ENCODE measurements at regions not wholly inside any gene's neighbourhood (a gene's known extent, or its start where the extent isn't known, plus 50 kb on each side); places are given as distances from the start of the nearest gene placed in this dataset.

DNA sequence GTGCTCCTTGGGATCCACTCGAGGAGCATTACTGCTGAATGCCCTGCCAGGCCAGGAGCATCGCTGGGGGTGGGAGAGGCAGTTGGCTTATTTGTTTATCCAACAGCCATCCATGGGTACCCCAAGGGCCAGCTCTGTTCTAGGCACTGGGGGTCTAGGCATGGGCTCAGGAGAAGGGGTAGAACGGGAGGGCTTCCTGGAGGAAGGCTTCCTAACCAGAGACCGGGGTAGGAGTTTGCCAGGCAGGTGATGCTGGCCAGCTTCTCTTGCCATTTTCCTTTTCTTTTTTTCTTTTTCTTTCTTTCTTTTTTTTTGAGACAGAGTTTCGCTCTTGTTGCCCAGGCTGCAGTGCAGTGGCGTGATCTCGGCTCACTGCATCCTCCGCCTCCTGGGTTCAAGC, 241.0 kb downstream of the SEC14L1 start:
- DNase-seq = no peak

DNA sequence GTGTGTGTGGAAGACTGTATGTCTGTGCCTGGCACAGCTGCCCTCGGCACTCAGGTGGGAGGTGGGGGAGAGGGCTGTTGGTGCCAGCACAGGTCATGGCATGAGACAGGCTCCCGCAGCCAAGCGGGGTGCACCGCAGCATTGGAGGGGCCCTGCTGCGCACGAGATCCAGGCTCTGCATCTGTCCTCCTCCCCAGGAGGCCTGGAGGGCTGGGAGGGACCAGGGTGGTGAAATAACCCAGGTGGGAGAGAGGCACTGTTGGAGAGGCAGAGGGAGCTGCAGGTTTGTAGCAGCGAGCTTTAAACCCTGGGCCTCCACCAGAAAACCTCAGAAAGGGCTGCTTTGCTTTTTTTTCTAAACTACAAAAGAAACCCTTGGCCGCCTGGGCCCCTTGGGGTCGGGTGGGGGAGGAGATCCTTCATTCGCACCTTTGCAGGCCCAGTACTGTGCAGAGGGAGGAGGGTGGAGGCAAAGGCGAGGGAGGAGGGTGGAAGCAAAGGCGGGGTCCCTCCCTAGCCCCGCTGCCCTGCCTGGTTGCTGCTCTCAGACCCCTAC, 241.7 kb downstream of the SEC14L1 start:
- no peak for DNase-seq

DNA sequence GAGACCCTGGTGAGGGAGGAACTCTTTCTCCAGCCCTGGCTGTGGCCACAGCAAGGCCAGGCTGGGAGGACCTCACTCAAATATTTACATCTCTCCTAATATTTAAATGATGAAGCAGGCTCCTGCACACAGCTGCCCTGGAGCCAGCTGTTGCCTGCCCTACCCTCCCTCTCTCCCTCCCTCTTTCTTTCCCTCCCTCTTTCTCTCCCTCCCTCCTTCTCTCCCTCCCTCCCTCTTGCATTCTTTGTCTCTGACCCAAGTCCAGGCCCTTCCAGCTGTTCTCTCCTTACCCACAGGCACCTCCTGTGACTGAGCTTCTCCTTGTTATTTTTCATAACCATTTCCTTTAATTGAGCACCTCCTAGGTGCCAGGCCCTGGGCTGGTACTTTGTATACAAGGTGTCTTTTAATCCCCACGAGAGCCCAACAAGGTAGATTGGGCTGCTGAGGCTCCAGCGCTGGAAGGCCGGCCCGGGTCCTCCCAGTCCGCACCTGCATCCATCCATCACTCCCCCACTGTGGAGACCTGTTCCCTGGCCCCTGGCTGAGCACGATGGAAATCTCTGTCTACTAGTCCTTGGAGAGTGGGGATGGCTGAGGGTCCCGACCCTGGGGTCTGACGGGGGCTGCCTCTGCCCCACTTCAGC, 242.3 kb downstream of the SEC14L1 start:
- DNase-seq = no peak

DNA sequence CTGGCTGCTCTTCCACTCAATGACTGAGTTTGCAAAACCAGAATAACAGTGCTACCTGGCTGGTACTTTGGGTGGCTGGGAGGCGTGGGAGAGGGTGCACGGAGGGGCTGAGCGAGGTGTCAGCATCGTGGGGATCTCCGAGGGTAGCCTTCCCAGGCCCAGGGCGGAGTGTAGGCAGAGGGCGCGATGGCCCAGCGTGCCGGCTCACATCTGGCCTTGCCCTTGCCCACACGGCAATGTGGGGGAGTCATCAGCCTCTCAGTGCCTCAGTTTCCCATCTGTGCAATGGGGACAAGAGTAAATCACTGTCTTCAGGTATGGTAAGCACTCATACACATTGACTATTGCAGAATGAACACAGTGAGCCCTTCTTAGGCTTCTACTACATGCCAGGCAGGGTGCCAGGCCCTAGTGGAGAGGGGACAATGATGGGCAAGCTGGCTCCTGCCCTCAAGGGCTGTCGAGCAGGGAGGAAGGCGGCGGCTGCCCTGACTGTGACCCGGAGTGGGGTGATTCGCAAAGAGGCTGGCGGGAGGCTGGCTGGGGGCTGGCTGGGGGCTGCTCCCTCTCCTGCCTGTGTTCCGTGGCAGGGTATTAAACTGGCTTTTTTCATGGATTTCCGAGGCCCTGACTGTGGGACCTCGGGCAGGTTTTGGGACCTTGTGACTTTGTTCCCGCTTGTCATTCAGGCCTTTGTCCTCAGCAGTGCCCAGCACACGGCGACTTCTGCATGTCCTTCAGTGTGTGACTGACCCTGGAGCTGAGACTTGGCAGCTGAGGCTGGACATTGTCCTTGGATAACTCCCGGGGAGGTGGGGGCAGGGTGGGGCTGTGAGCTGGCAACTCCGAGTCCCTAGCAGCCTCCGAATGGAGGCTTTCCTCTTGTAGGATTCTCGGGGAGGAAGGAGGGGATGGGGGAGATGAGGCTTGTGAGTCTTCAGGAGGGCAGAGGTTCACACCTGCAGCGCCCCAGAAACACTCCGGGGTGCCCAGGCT, 243.1 kb downstream of the SEC14L1 start:
- peak; percentile 92 for DNase-seq

DNA sequence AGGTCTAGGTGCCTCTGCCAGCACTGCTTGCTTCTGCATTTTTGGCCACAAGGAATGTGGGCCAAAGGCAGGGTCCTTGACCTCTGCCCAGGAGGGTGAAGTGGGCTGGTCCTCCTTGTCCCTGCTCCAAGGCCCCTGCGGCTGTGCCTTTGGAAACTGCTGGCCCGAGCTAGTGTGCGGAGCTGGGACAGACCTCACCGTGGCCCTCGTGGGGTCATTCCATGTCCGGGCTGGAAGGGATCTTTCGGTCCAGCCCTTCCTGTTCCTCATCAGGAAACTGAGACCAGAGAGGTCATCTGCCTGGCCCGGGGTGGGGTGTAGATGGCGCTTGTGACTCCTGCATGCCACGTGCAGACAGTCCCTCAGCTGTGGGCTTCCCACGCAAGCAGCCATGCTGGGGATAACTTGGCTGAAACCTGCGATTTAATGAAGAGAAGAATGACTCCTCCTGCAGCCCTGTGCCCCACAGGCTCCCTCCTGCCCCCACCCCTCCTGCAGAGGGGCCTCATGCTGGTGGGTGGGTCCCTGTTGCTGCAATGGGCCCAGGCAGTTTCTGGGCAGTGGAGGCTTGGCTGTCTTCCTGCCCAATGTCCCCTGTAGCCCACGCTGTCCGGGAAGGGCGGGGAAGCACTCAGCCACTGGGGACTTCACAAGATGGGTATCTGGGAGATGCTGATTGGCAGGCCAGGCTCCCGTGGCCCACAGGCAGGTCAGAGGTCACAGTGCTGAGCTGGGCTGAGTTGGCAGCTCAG, 245.2 kb downstream of the SEC14L1 start:
- no peak for DNase-seq

DNA sequence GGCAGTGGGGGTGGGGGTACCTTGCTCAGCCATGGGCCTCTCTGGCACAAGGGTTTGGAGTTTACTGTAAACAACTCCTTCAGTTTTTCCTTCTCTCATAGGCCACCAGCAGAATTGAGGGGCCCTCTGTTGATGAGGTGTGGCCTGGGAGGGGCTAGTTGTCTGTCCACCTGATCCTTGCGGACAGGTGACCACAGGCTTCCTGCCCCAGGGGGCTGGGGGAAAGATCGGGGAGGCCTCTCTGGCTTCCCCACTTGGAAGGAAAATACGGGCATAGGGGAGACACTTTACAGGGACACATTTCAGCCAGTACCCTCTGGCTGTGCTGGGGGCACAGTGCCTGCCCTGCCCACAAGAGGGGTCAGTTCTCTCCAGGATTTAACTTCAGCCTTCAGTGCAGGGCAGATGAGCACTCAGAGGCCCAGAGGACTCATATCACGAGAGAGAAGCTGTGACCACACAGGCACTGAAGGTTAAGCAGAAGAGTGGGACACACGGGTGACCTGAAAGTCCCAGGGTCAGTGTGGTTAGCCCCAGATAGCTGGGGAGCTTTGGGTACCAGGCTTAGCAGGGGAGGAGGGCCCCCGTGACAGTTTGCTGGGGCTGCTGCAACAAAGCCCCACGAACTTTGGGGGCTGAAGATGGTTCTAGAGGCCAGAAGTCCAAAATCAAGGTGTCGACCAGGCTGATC, 245.9 kb downstream of the SEC14L1 start:
- DNase-seq = no peak

DNA sequence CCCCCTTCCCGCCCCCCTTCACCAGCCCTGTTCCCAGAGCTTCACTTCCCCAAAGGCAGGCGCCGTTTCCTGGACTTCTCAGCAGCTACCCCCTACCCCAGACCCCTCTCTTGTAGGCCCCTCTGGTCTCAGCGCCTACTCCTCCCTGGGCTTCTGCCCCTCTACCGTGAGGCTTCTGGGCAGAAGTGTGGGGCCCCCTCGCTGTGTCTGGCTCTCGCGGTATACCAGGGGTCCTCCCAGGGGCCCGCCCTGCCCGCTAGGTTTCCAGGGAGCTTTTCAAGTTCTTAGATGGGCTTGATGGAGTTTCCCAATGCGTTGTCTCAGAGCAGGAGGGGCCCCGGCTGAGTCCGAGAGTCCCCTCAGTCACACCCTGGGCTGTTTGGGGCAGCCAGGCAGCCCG, 247.1 kb downstream of the SEC14L1 start:
- DNase-seq = no peak

DNA sequence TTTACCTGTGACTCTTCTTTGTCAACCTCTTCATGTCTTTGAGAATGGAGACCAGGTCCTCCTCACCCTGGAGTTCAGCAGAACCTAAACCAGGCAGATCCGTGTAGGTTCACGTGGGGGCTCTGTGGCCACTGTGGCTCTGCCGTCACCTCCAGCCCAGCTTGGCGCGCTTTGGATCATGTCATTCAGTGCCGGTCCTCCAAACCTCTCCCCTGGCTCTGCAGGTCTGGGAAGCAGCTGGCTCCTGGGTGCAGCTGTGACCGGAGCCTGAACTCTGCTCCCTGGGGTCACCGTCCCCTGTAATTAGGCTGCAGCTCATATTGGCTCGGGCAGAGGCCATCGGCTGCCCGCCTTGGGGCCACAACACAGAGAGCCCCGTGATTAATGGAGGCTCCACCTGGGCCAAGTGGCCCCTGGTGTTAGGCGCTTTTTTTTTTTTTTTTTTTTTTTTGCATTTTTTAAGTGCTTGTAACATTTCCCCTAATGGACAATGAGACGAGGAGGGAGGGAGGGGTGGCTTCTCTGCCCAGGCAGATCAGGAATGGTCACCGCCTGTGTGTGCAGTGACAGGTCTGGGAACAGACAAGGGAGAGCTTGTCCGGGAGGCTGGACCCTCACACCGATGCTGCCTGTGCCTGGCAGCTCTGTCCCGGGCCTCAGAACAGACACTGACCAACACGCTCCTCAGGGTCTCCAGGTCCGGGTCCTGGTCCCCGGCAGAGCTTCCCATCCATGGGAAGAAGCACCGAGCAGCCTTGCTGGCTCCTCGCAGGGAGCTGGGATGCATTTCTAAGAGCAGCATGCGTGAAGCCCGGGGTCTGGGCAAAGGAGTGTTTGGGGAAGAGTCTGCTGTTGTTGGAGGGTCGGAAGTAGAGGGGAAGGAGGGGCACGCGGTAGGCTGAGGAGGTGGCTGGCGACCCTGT, 247.9 kb downstream of the SEC14L1 start:
- DNase-seq = no peak

DNA sequence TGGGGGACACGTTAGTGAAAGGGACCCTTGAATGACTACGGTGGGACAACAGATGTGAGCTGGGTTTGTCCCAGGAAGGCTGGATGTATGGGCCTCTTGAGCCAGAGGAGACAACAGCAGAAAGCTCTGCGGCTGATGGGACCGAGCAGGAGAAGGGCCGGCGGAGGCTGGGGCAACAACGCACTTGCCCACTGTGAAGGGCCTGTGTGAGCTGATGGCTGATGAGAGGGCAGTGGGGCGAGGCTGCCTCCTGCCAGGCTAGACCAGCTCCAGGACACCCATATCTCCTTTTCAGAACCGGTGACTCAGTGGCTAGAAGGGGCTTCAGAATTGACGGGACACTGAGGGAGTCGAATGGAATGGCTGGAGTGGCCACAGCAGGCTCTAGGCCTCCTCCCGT, 250.1 kb downstream of the SEC14L1 start:
- no peak for DNase-seq

DNA sequence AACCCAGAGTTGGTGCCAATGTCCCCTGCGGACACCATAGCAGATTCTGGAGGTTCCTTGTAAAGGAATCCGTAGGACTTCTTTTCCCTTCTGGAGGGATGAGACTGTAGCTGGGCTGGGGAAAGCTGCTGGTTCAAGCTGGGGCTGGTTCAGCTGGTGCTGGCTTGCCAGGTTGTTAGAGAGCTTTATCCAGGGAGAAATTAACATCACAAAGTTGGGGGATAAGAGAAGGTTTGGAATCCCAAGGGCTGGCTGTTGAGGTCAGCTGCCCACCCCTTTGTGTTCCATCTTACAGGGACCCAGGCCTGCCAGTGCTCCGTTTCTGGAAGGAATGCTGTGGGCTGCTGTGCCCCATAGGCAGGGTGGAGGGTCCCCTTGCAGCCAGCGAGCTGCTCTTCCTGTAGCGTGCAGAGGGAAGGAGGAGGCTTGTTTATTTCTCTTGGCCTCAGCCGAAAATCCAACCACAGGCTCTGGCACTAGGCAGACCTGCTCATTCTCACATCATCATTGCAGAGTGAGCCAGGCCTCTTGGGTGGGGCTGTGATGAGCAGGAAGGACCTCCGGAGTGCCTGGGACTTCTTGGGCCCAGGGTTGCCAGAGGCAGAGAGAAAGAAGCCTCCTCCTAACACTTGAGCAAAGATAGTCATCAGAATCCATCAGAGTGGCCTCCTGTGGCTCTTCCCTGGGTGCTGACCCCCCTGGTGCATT, 251.1 kb downstream of the SEC14L1 start:
- DNase-seq = no peak

DNA sequence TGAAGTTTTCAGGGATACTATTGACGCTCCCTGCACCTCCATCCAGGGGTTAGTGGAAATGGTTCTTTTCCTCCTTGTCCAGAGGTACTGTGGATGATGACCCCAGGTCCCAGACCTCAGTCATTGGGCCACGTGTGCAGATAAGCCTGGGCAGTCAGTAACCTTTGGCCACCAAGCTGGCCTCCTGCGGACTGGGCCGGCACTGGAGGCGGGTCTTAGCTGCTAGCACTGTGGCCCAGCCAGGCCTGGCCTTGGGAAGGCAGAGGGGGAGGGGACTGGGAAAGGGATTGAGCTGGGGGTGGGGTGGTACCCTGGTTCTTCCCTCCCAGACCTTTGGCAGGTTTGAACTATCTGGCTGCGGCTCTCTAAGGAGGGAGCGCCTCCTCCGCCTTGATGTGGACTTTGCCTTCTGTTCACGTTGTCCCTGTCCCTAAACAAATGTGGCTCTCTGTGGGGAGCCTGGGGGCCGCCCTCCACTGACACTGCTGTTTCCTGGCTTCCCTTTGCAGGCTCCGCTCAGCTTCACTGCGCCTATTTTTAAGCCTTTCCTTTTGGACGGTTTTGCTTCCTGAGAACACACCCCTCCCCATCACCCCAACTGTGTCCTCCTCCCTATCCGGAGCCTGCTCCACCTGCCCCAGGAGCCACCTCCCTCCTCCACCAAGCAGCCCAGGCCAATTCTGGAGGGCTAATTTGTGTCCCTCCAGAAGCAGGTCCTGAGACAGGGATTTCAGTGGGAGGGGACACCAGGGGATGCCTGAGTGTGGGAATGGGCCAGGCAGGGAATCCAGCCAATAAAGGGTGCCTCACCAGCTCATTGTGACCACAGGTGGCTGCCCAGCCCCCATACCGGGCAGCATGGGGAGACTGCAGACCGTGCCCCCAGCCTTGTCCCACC, 251.9 kb downstream of the SEC14L1 start:
- no peak for DNase-seq

DNA sequence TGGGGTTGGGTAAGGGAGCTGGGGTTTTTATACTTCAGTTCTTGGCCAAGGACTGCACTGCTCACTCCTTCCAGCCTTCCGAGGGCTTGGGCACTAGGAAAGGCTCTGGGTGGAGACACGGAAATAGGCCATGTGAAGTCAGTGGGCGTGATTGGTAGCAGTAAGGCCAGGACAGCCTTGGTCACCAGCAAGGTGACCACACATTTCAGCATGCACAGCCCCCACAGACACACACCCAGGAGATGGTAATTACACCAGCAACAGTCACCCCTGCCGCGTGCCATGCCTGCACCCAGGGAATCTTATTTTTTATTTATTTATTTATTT, 252.5 kb downstream of the SEC14L1 start:
- DNase-seq = no peak

DNA sequence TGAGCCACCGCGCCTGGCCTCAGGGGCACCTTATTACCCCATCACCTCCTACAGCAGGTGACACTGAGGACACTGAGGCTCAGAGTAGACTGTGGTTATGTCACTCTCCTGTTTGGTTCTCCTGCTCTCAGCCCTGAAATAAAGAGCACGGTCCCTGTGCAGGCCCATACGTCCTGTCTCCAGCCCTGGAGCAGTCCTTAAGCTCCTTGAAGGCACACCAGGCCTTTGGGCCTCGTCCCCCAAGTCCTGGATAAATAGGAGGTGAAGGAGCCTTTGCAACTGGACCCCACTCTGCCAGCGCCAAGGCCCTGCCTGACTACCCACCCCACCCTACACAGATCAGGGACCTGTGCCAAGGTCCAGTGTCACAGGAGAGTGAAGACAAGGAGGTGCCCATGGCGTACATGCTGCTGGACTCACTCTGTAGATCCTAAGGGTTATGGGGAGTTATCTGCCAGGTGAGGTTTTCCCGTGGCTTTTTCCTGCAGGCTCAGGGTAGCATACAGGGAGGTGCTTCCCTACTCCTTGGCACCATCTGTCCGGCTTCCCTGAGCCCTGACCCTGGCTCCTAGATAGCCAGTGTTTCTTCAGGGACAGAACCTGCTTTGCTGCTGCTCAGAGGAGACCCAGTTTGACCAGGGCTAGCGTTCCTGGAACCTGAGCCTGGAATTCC, 253.2 kb downstream of the SEC14L1 start:
- no peak for DNase-seq

DNA sequence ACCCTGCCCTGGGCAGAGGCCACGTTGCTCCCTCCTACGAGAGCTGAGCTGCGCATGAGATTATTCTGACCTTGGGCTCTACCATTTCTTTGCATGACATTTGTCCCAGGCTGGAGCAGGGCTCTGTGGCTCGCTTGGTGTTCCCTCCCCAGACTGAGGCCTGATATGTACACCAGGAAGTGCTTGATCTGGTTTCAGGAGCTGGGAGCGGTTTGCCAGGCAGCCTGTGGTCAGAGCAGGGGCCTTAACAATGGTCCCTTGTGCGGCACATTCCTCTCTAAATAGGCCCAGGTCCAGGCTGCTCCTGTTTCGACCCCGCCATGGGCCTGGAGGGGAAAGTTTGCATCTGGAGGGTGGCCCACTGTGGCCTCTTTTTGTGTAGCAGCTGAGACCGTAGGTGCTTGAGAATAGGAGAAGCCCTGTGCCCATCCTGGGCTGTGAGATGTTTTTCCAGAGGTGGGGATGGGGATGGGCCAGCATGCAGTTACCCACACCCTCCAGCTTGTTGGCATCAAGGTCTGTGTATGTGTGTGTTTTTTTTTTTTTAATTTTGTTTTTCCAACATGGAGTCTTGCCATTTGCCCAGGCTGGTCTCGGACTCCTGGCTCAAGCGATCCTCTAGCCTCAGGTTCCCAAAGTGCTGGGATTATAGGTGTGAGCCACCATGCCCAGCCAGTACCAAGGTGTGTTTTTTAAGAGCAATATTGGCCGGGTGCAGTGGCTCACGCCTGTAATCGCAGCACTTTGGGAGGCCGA, 253.9 kb downstream of the SEC14L1 start:
- no peak for DNase-seq

DNA sequence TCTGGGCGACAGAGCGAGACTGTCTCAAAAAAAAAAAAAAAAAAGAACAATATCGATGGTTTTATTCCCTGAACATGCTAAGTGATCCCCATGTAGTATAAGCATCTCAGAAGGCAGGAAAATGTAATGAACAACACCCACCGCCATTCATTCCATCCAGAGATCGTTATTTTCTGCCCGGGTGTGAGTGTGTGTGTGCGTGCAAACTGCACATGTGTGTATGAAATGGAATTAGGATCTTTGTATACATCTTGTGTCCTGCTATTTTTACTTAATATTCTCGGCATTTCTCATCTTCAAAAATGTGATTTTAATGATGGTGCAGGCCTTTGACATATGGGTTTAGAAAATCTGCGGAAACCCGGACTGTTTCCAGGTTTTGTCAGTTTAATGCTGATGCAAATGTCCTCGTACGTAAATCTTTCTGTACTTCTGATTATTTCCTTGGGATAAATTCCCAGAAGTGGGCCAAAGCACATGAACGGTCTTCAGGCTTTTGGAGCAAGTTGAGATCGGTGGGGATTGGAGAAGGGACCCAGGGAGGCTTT, 254.8 kb downstream of the SEC14L1 start:
- DNase-seq = no peak

DNA sequence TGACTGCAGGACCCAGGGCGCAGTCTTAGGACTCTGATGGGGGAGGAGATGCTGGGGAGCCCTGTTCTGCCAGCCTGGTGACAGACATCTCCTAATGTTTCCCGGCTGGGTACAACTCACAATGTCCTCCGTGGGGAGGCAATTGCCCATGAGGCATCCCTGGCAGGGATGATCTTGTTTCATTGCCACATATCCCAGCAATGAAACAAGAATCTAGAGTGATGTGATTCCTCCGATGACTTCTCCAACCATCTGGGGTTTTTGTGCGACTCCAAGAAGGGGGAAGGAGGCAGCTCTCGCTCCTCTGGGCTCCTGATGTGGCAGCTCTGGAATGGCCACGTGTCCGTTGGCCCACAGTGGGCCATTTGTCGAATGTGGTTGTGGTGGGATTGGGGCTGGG, 255.8 kb downstream of the SEC14L1 start:
- no peak for DNase-seq

DNA sequence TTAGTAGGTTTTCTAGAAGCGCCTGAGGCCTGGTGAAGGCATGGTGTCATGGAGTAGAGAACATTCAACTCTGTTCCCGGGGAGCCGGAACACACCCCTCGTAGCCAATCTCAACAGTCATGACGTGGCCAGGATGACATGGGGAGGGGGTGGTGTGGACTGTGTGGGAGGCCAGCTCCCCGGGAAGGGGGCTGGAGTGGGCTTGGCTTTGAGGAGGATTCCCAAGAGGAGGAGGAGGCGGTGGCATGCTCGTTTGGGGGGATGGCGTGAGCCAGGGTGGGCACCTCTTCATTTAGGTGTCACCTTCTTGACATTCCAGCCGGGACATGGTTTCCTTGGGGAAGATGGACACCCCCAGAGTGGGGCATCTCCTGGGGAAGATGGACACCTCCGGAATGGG, 257.5 kb downstream of the SEC14L1 start:
- no peak for DNase-seq

DNA sequence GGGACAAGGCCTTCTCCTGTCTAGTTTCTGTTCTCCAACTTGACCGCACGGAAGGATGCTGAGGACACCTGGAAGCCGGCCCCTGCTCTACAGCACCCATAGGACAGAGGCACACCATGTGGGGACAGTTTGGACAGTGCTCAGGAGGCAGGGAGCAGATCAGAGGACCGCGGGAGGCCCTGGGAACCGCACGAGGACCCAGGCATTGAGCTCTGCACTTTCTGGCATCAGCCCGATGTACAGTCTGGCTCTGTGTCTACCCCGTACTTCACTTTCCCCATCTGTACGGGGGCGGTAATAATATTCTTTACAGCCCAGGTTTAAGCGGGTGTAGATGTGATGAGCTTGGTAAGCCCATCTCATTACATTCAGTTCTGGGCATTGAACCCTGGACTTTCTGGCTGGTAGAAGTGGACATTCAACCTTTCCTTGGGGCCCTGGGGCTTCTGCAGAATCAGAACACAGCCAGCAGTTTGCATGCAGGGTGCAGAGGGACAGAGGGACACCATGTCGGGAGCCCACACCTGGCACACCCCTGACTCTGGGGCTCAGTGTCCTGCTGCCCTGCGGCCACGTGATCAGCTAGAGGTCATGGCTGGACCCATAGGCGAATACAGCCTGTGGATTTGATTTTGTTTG, 258.7 kb downstream of the SEC14L1 start:
- no peak for DNase-seq
